ENCODE measurements at regions not wholly inside any gene's neighbourhood (a gene's known extent, or its start where the extent isn't known, plus 50 kb on each side); places are given as distances from the start of the nearest gene placed in this dataset.
"Not testable (repeated sequence)": the region's sequence is repeated elsewhere in the genome, so short reads cannot be mapped to it uniquely, and the experiment has no call there.

DNA sequence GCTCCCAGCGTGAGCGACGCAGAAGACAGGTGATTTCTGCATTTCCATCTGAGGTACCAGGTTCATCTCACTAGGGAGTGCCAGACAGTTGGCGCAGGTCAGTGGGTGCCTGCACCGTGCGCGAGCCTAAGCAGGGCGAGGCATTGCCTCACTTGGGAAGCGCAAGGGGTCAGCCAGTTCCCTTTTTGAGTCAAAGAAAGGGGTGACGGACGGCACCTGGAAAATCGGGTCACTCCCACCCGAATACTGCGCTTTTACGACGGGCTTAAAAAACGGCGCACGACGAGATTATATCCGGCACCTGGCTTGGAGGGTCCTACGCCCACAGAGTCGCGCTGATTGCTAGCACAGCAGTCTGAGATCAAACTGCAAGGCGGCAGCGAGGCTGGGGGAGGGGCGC lies 915.9 kb upstream of the FBXO33 start:
- intact Hi-C loops (cut with DNase I); DNase-seq (ENCODE audit: low spot score): not testable (repeated sequence)

- intact Hi-C loops (cut with DNase I), result no loop called here
- no peak for DNase-seq (ENCODE audit: low spot score)
Observed at GRCh38 chr14:40347675-40348074, 915.4 kb upstream of the FBXO33 start.

DNA sequence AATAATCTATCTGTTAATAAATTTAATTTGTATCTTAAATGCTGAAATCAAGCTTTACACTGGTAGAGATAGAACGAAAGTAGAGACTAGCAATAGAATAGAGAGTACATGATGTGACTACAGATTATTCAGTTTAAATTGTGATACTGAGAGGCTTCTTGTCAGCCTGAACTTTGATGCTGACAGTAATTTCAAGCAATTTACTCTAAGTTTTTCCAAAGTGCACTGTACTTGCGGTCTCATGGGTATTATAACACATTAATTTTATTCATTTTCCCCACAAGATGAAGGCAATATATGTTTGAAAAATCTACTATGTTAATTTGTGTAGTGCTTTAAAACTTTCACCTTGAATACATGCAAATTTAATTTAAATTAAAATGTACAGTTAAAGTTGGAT lies 914.0 kb upstream of the FBXO33 start:
- intact Hi-C loops (cut with DNase I), result no loop called here
- DNase-seq (ENCODE audit: low spot score), result no peak

DNA sequence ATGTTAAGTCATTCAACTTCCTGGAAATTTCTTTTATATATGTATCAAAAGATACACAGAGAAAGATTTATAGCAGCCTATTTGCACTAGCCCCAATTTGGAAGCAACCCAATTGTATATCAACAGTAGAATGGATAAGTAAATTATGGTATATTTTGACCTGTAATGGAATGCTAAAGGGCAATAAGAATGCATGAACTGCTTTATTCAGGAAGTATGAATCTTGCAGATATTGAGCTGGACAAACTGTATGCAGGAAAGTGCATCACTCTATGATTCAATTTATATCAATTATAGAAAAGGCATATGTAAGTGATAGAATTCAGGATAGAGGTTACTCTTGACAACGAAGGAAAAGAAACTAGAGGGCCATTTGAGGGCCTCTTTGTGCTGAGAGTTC lies 913.1 kb upstream of the FBXO33 start:
- intact Hi-C loops (cut with DNase I), result no loop called here
- no peak for DNase-seq (ENCODE audit: low spot score)

GRCh38 chr14:40340708-40341107 lies 908.5 kb upstream of the FBXO33 start:
- no peak for DNase-seq (ENCODE audit: low spot score)
- intact Hi-C loops (cut with DNase I), result no loop called here

- intact Hi-C loops (cut with DNase I), result no loop called here
Observed at GRCh38 chr14:40336846-40337245, 904.6 kb upstream of the FBXO33 start.

DNA sequence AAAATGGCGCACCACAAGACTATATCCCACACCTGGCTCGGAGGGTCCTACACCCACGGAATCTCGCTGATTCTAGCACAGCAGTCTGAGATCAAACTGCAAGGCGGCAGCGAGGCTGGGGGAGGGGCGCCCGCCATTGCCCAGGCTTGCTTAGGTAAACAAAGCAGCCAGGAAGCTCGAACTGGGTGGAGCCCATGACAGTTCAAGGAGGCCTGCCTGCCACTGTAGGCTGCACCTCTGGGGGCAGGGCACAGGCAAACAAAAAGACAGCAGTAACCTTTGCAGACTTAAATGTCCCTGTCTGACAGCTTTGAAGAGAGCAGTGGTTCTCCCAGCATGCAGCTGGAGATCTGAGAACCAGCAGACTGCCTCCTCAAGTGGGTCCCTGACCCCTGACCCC lies 894.3 kb upstream of the FBXO33 start:
- intact Hi-C loops (cut with DNase I), result not testable (repeated sequence)

More at GRCh38 chr14:40336846-40337245, 904.6 kb upstream of the FBXO33 start:
- DNase-seq (ENCODE audit: low spot score), result no peak

GRCh38 chr14:40318211-40318719 lies 886.0 kb upstream of the FBXO33 start:
- intact Hi-C loops (cut with DNase I), result no loop called here
- no peak for DNase-seq (ENCODE audit: low spot score)

More for the DNA sequence above, 894.3 kb upstream of the FBXO33 start:
- not testable (repeated sequence) for DNase-seq (ENCODE audit: low spot score)

DNA sequence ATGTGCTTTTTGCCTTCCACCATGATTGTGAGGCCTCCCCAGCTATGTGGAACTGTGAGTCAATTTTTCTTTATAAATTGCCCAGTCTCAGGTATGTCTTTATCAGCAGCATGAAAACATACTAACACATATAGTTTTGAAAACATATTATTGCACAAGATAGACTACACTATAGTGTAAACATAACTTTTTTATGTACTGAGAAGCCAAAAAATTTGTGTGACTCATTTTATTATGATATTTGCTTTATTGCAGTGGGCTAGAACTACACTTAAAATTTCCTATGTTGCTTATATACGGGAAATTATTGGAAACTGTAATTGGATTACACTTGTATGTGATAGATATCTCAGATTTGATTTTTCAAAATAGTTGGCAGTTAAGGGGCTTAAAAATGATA lies 885.5 kb upstream of the FBXO33 start:
- no peak for DNase-seq (ENCODE audit: low spot score)
- intact Hi-C loops (cut with DNase I), result no loop called here

- DNase-seq (ENCODE audit: low spot score), result no peak
- intact Hi-C loops (cut with DNase I), result no loop called here
Observed at GRCh38 chr14:40312296-40312695, 880.1 kb upstream of the FBXO33 start.

- intact Hi-C loops (cut with DNase I), result no loop called here
- DNase-seq (ENCODE audit: low spot score), result no peak
Observed at GRCh38 chr14:40309124-40309523, 876.9 kb upstream of the FBXO33 start.

DNA sequence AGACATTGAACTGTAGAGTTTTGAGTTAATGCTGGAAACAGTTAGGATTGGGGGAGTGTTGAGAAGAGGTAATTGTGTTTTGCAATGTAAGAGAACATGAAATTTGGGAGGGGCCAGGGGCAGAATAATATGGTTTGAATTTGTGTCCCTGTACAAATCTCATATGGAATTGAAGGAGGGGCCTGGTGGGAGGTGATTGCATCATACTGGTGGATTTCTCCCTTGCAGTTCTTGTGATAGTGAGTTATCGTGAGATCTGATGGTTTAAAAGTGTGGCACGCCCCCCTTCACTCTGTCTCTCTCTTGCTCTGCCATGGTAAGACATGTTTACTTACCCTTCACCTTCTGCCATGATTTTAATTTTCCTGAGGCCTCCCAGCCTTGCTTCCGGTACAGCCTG lies 876.0 kb upstream of the FBXO33 start:
- intact Hi-C loops (cut with DNase I), result no loop called here
- DNase-seq (ENCODE audit: low spot score), result no peak

DNA sequence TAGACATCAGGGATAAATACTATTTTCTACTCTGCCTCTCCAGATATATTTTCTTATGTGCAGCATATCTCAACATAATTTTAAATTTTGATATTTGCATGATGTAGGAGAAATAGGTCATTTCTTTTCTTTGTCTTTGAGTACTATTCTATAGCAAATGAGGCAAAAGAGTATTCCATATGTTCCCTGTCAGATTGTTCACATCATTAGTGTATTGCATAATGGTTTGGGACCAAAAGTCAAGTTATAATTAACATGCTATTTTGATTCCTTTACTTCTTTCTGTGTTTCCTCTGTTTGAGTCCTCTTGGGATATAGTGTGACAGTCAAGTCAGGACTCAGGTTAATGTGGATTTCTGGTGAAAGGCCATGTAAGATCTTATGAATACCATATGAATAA lies 864.6 kb upstream of the FBXO33 start:
- no peak for DNase-seq (ENCODE audit: low spot score)
- intact Hi-C loops (cut with DNase I), result no loop called here

GRCh38 chr14:40292664-40293063 lies 860.4 kb upstream of the FBXO33 start:
- DNase-seq (ENCODE audit: low spot score), result no peak
- intact Hi-C loops (cut with DNase I), result no loop called here

- intact Hi-C loops (cut with DNase I), result no loop called here
- no peak for DNase-seq (ENCODE audit: low spot score)
Observed at GRCh38 chr14:40282196-40282595, 850.0 kb upstream of the FBXO33 start.

DNA sequence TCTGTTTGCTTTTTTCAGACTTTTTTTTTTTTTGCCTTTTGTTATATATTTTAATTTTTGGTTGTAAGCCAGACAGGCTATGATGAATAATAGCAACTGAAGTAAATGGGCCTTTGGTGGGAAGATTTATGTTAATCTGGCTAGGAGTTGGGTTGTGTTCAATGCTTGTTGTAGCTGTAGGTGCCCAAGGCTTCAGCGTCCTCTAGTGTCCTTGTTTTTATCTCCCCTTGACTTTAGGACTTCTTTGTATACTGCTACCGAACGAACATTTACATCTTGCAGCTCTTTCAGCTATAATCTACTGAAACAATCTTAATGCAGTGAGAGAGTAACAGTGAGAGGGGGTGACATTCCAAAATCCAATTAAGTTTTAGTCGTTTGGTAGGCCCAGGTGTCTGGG lies 848.4 kb upstream of the FBXO33 start:
- intact Hi-C loops (cut with DNase I), result no loop called here
- DNase-seq (ENCODE audit: low spot score), result no peak

GRCh38 chr14:40273417-40273816 lies 841.2 kb upstream of the FBXO33 start:
- intact Hi-C loops (cut with DNase I), result no loop called here
- DNase-seq (ENCODE audit: low spot score), result no peak

DNA sequence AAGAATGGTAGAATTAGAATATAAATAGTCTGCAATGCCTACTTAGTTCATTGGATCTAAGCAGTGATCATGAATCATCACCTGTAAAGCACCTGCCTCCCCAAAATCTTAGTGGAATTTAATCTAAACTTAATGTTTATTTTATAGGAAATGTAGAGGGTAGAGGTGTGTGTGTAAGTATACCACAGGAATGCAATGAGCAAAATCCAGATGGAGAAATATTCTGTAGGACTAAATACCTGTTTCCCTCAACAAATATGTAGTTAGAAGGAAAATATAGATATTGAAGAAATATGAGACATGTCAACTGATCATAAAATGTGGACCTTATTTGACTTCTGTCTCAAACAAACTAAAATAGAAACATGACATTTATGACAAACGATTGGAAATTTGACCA lies 839.2 kb upstream of the FBXO33 start:
- DNase-seq (ENCODE audit: low spot score), result no peak
- intact Hi-C loops (cut with DNase I), result no loop called here

- intact Hi-C loops (cut with DNase I), result no loop called here
- DNase-seq (ENCODE audit: low spot score), result no peak
Observed at GRCh38 chr14:40269436-40269835, 837.2 kb upstream of the FBXO33 start.

GRCh38 chr14:40268236-40268635 lies 836.0 kb upstream of the FBXO33 start:
- no peak for DNase-seq (ENCODE audit: low spot score)
- intact Hi-C loops (cut with DNase I), result no loop called here

DNA sequence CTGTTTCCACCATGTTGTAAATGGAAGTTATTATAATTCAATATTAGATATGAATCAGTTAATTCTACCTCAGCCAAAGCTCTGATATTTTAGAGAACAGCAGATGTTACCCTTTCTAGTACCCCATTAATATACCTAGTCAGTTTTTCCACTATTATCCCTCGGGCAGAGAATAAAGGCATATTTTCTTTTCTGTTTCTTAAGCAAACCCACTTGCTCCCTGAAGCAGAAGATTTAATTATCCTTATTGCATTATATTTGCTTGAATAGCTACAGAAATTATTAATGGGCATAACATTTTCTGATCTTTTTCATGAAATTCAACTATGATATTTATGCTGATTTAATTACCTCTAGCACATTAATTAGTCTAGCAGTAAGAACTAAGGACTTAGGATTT lies 832.9 kb upstream of the FBXO33 start:
- no peak for DNase-seq (ENCODE audit: low spot score)
- intact Hi-C loops (cut with DNase I), result no loop called here

- no peak for DNase-seq (ENCODE audit: low spot score)
- intact Hi-C loops (cut with DNase I), result no loop called here
Observed at GRCh38 chr14:40252817-40253447, 820.7 kb upstream of the FBXO33 start.

All from cardiac septum (tissue), 1 donor.